PFSK-1 (cell line): ENCODE measurements at regions not wholly inside any gene's neighbourhood (a gene's known extent, or its start where the extent isn't known, plus 50 kb on each side); places are given as distances from the start of the nearest gene placed in this dataset.

Experiments used
- FOXP2 ChIP-seq: optimal IDR thresholded peaks from 2 replicates; pipeline ENCODE3; 2011; ENCODE audit warnings: borderline replicate concordance, control low read depth, inconsistent platforms; ENCODE audit not compliant: insufficient read depth; ENCODE audit errors: extremely low read length, extremely low read depth
- POLR2AphosphoS5 ChIP-seq: IDR thresholded peaks from 2 replicates; pipeline ENCODE4 v1.6.1; 2012; ENCODE audit warnings: low read depth, mild to moderate bottlenecking, control low read depth, low read length, moderate library complexity
- SIN3A ChIP-seq: IDR thresholded peaks from 2 replicates; pipeline ENCODE4 v1.6.1; 2012; ENCODE audit warnings: mild to moderate bottlenecking, low read length, moderate library complexity, borderline replicate concordance; ENCODE audit not compliant: insufficient read depth
- TAF1 ChIP-seq: IDR thresholded peaks from 2 replicates; pipeline ENCODE4 v1.6.1; 2012; ENCODE audit warnings: low read length, control low read depth, borderline replicate concordance; ENCODE audit not compliant: insufficient read depth
- TF ChIP-seq, protein P1 (sequence below), 2 experiments: IDR thresholded peaks; 2 replicates each; pipeline versions ENCODE4 v1.6.1 to v1.8.0; 2011 to 2012; ENCODE audit warnings: low read depth in 2 of 2, low read length in 2 of 2, control low read depth in 1 of 2, inconsistent platforms in 1 of 2, mild to moderate bottlenecking in 1 of 2, moderate library complexity in 1 of 2; ENCODE audit not compliant: insufficient read depth in 1 of 2

DNA sequence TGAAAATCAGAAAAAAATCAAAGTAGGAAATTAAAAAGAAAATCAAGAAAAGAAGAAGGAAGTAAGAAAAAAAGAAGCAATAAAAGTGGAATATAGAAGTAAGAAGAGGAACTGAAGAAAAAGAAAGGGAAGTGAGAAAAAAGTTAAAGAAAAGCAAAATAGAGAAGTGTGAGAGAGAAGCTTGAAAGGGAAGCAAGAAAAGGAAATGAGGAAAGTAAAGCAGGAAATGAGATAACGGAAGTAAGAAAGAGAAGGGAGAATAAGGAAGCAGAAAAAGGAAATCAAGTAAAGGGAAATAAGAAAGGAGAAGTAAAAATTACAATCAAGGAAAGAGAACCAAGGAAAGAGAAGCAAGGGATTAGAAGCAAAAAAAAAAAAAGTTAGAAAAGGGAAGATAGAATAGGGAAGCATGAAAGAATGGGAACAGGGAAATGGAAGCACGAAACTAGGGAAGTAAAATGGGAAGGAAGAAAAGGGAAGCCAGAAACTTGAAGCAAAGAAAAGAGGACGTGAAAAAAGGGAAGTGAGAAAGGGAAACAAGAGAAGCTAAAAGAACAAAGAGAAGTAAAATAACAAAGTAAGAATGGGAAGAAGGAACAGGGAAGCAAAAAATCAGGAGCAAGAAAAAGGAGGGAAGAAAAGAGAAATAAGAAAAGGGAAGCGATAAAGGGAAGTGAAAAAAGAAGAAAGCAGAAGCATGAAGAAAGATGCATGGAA is 243.3 kb upstream of the NCKAP5 start:
- TF ChIP-seq FOXP2 (no peak), POLR2AphosphoS5 (no peak), SIN3A (no peak), TAF1 (no peak)
- TF ChIP-seq, protein P1, sequence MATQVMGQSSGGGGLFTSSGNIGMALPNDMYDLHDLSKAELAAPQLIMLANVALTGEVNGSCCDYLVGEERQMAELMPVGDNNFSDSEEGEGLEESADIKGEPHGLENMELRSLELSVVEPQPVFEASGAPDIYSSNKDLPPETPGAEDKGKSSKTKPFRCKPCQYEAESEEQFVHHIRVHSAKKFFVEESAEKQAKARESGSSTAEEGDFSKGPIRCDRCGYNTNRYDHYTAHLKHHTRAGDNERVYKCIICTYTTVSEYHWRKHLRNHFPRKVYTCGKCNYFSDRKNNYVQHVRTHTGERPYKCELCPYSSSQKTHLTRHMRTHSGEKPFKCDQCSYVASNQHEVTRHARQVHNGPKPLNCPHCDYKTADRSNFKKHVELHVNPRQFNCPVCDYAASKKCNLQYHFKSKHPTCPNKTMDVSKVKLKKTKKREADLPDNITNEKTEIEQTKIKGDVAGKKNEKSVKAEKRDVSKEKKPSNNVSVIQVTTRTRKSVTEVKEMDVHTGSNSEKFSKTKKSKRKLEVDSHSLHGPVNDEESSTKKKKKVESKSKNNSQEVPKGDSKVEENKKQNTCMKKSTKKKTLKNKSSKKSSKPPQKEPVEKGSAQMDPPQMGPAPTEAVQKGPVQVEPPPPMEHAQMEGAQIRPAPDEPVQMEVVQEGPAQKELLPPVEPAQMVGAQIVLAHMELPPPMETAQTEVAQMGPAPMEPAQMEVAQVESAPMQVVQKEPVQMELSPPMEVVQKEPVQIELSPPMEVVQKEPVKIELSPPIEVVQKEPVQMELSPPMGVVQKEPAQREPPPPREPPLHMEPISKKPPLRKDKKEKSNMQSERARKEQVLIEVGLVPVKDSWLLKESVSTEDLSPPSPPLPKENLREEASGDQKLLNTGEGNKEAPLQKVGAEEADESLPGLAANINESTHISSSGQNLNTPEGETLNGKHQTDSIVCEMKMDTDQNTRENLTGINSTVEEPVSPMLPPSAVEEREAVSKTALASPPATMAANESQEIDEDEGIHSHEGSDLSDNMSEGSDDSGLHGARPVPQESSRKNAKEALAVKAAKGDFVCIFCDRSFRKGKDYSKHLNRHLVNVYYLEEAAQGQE (IDR thresholded peaks at IDR 0.05; ENCODE audit: insufficient read depth in 1 of 2, low read depth in 2 of 2, low read length in 2 of 2): no peak

DNA sequence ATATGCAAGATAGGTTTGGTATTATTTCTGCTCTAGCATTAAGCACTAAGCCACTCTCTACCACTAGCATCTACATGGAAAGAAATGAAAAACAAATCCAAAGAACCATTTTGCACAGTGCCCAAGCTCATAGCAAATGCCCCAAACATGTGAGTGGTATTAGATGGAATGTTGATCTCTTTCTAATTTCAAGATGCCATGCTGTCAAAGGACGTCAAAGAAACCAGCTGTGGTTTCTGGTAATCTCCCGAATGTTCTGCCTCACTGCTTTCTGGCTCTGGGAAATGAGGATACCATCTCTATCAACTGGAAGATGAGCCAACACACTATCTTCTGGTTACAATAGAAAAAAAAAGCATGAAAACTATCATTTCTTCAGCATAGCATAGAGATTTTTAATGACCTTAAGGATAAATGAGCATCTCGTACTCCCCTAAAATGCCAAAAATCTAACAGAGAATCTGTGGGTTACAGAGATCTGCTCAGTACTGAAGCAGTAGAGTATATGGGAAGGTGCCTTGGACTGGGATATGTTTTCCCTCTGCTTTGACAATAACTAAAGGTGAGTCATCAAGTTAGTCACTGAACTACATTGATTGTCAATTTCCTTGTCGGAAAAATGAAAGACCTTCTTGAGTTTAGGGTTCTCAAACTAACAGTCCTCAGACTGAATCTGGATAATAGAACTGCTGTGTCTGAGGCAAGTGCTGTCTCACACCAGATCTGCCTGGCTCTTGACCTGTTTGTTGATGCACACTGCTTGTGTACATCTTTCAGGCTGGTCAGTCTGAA is 244.8 kb upstream of the NCKAP5 start:
- TF ChIP-seq POLR2AphosphoS5 (no peak), FOXP2 (no peak)
- TF ChIP-seq, protein P1 (IDR thresholded peaks at IDR 0.05; ENCODE audit: insufficient read depth in 1 of 2, low read depth in 2 of 2, low read length in 2 of 2): no peak

DNA sequence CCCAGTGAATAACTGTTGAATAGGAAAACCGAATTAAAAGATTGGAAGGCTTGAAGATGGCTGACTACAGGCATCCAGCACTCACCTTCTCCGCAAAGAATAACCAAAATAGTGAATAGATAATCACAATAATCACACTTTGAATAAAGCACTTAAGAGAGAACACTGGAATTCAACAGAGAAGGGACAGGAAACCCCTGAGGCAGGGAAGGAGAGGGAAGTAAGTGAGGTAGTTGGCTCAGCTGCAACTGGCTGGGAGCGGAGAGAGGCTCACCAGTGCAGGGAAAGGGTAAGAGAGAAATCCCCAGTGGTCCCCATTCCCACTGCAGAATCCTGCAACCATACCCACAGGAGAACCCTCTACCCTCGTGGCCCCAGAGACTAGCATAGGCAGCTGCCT is 246.6 kb upstream of the NCKAP5 start:
- TF ChIP-seq TAF1: no peak

DNA sequence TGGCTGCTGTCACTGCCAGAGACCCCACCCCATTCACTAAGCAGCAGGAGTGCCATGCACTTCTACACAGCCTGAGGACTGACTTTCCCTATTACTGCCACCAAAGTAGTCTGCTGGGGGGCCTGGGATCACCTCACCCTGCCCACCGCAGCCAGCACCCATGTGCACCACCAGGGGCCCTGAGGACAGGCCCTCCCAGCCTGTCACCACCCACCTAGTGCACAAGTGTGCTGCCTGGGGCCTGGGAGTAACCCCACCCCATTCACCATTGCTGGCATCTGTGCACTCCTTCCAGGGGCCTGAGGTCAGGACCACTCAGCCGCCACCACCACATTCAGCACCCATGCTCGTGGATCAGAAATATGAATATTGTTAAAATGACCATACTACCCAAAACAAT is 247.8 kb upstream of the NCKAP5 start:
- TF ChIP-seq FOXP2 (no peak), SIN3A (no peak), TAF1 (no peak), POLR2AphosphoS5 (no peak)
- TF ChIP-seq, protein P1 (IDR thresholded peaks at IDR 0.05; ENCODE audit: insufficient read depth in 1 of 2, low read depth in 2 of 2, low read length in 2 of 2): no peak

DNA sequence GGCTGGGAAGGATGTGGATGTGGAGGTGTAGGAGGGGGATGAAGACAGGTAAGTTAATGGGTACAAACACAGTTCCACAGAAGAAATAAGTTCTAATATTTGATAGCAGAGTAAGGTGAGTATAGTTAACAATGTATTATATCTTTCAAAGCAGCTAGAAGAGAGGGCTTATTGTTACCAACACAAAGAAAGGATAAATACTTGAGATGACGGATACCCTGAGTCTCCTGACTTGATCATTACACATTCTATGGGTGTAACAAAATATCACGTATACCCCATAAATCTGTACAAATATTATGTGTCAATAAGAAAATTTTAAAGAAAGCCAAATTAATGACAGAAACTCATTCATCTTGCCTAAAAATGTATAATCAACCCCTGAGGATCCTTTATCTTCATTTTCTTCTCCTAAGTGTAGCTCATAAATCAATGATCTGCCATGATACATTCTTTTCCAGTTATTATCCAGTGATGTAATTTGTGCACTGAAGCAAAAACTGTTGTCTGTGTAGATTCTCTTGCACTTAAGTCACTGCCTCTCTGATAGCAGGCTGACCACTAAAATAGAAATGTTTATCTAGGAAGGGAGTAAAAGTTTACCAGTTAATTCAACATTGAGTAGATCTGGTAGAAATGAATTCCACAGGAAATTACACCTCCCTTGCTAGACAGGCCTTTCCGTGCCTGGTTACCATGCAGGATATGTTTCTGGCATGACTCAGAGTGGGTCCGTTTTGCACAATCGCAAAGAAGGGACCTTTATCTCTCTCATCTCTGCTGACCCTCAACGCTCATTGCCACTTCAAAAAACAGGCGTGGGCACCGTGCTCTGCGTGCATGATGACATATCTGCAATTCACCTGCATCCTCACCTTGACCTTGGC is 249.7 kb upstream of the NCKAP5 start:
- TF ChIP-seq FOXP2 (peak; percentile 79), TAF1 (peak; percentile 70; the same call in 1 of the 2 replicates), SIN3A (peak; percentile 6; the same call in 1 of the 2 replicates), POLR2AphosphoS5 (peak; percentile 54; the same call in 1 of the 2 replicates)
- TF ChIP-seq, protein P1 (IDR thresholded peaks at IDR 0.05; ENCODE audit: insufficient read depth in 1 of 2, low read depth in 2 of 2, low read length in 2 of 2): 0 out of 4 replicates have a peak, but pooled peaks of 1 of the 2 experiments have one; percentile 10
